Activated CD8-positive, alpha-beta memory T cell treated with anti-CD3 and anti-CD28 coated beads, Interleukin-2, amount 10 ng/mL, durations not matched to agents 7 days and 5 days (primary cell): ENCODE measurements at regions not wholly inside any gene's neighbourhood (a gene's known extent, or its start where the extent isn't known, plus 50 kb on each side); places are given as distances from the start of the nearest gene placed in this dataset.
"Not testable (repeated sequence)": the region's sequence is repeated elsewhere in the genome, so short reads cannot be mapped to it uniquely, and the experiment has no call there.

Experiments
- ATAC-seq: fragments of 150-1000 bp; cut with Tn5 transposase; one replicate; pipeline ENCODE4 v1.10.0; 2021; ENCODE audit warnings: moderate library complexity
- CTCF ChIA-PET: fragments of 350-600 bp; sonication (Branson Sonifier 250); formaldehyde crosslinking; loops from one replicate; lab custom pipeline; 2021; ENCODE audit warnings: antibody characterized with exemption; lab: Charles Lee
- DNase-seq: peaks from one replicate; pipeline ENCODE4 v3.0.0-alpha.2; 2020
- H3K27ac Mint-ChIP-seq: one replicate; pipeline ENCODE4 v1.8.0; 2021; ENCODE audit warnings: mild to moderate bottlenecking, mixed read lengths
- H3K27me3 Mint-ChIP-seq: one replicate; pipeline ENCODE4 v1.8.0; 2021; ENCODE audit warnings: mixed read lengths
- H3K36me3 Mint-ChIP-seq: one replicate; pipeline ENCODE4 v1.8.0; 2021; ENCODE audit warnings: mild to moderate bottlenecking, mixed read lengths
- H3K4me1 Mint-ChIP-seq: one replicate; pipeline ENCODE4 v1.8.0; 2021; ENCODE audit warnings: mixed read lengths
- H3K4me3 Mint-ChIP-seq: one replicate; pipeline ENCODE4 v1.8.0; 2021; ENCODE audit warnings: mild to moderate bottlenecking, moderate library complexity, mixed read lengths
- H3K9me3 Mint-ChIP-seq: one replicate; pipeline ENCODE4 v1.8.0; 2022; ENCODE audit warnings: low read depth, mixed read lengths

DNA sequence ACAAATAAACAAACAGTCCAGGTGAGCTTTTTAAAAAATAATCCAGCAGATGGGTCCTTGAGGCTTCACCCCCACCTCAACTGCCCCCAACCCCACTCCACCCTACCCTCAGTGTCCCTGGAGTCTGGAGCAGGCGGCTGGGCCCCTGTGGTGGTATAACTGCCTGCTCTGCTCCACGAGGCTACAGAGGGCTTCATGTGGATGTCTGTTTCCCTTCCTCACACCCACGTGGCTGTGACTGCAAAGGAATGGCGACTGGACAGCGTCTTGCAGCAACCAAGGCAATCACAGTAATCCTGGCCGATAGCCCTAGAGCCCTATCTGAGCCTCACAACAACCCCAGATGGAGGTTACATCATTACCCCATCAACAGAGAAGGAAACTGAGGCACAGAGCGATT lies 76.5 kb downstream of the SLC2A10 start:
- DNase-seq = no peak
- Mint-ChIP-seq H3K4me3 (no peak overlapping the region), H3K36me3 (no peaks in the 10 kb centered on the region), H3K27me3 (peaks cover 2% of the 10 kb centered on the region), H3K9me3 (no peaks in the 10 kb centered on the region), H3K4me1 (no peaks in the 10 kb centered on the region), H3K27ac (no peak overlapping the region)
- no peak for ATAC-seq
- CTCF ChIA-PET = no interaction called here

DNA sequence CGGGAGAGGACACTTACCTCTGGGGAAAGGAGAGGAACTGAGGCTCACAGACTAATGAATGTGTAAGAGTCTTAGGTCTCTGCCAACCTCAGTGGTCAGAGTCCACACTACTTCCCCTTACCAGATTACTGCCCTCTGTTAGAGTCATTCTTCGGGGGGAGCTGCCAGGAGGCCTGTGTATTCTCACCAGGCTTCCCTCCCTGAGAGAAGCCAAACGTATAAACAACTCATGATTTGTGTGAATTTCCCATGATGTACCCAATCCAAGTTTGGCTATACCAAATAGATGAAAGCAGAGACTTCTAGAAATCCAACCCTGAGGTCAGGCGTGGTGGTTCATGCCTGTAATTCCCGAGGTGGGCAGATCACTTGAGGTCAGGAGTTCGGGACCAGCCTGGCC lies 77.1 kb downstream of the SLC2A10 start:
- DNase-seq (no peak), ATAC-seq (no peak)
- H3K4me1 Mint-ChIP-seq = no peaks in the 10 kb centered on the region
- no peaks in the 10 kb centered on the region for H3K9me3 Mint-ChIP-seq
- H3K4me3 Mint-ChIP-seq = no peak overlapping the region
- H3K27ac Mint-ChIP-seq = no peak overlapping the region
- H3K27me3 Mint-ChIP-seq = peaks cover 2% of the 10 kb centered on the region
- CTCF ChIA-PET = no interaction called here
- no peaks in the 10 kb centered on the region for H3K36me3 Mint-ChIP-seq

- H3K27me3 Mint-ChIP-seq = peaks cover 2% of the 10 kb centered on the region
- no peak for ATAC-seq
- CTCF ChIA-PET = no interaction called here
- no peak for DNase-seq
- H3K36me3 Mint-ChIP-seq = no peaks in the 10 kb centered on the region
- H3K27ac Mint-ChIP-seq = no peak overlapping the region
- no peaks in the 10 kb centered on the region for H3K9me3 Mint-ChIP-seq
- H3K4me3 Mint-ChIP-seq = no peak overlapping the region
- no peaks in the 10 kb centered on the region for H3K4me1 Mint-ChIP-seq
Measured at GRCh38 chr20:46787991-46788762, 78.7 kb downstream of the SLC2A10 start.

DNA sequence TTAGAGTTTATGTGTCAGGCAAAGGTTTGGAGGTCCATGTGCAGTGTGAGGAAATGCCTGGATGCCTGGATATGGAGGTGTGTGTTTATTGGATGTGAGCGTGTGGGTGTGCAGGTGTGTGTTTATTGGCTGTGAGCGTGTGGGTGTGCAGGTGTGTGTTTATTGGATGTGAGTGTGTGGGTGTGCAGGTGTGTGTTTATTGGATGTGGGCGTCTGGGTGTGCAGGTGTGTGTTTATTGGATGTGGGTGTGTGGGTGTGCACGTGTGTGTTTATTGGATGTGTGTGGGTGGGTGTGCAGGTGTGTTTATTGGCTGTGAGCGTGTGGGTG lies 79.3 kb downstream of the SLC2A10 start:
- H3K4me1 Mint-ChIP-seq, H3K36me3 Mint-ChIP-seq, H3K9me3 Mint-ChIP-seq, DNase-seq, H3K27me3 Mint-ChIP-seq, CTCF ChIA-PET, ATAC-seq, H3K27ac Mint-ChIP-seq, H3K4me3 Mint-ChIP-seq: not testable (repeated sequence)

- ATAC-seq = no peak
- H3K27me3 Mint-ChIP-seq = no peaks in the 10 kb centered on the region
Measured at GRCh38 chr20:46789339-46790028, 80.0 kb downstream of the SLC2A10 start.

GRCh38 chr20:46791722-46792416 lies 82.4 kb downstream of the SLC2A10 start:
- H3K9me3 Mint-ChIP-seq = no peaks in the 10 kb centered on the region
- no peak for ATAC-seq
- CTCF ChIA-PET = no interaction called here
- no peak overlapping the region for H3K27ac Mint-ChIP-seq
- no peaks in the 10 kb centered on the region for H3K36me3 Mint-ChIP-seq
- DNase-seq = no peak
- no peaks in the 10 kb centered on the region for H3K27me3 Mint-ChIP-seq
- H3K4me3 Mint-ChIP-seq = no peak overlapping the region
- no peaks in the 10 kb centered on the region for H3K4me1 Mint-ChIP-seq

More at GRCh38 chr20:46789339-46790028, 80.0 kb downstream of the SLC2A10 start:
- H3K27ac Mint-ChIP-seq = no peak overlapping the region
- H3K36me3 Mint-ChIP-seq = no peaks in the 10 kb centered on the region
- CTCF ChIA-PET = no interaction called here
- no peaks in the 10 kb centered on the region for H3K9me3 Mint-ChIP-seq
- H3K4me1 Mint-ChIP-seq = no peaks in the 10 kb centered on the region
- no peak overlapping the region for H3K4me3 Mint-ChIP-seq
- DNase-seq = no peak

DNA sequence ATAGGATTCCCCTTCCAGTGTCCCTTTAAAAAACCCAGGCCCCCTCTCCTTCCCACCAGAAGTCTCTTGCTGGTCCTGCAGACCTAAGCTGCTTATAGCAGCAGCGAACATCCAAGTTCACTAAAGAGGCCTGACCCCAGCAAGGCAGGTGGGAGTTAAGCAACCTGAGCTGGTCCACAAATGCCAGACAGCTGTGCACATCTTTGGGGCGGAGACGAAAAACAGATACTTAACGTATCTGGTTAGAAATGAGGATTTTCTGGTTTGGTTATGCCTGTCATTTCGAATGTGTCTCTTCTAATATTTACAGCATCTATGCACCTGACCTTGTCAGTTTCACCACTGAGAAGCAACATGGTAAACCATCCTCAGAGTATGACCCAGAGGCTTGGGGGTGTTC lies 87.8 kb downstream of the SLC2A10 start:
- Mint-ChIP-seq H3K4me1 (no peaks in the 10 kb centered on the region), H3K27ac (no peak overlapping the region), H3K36me3 (no peaks in the 10 kb centered on the region), H3K9me3 (no peaks in the 10 kb centered on the region), H3K4me3 (no peak overlapping the region), H3K27me3 (no peaks in the 10 kb centered on the region)
- CTCF ChIA-PET = no interaction called here
- no peak for DNase-seq
- ATAC-seq = no peak

DNA sequence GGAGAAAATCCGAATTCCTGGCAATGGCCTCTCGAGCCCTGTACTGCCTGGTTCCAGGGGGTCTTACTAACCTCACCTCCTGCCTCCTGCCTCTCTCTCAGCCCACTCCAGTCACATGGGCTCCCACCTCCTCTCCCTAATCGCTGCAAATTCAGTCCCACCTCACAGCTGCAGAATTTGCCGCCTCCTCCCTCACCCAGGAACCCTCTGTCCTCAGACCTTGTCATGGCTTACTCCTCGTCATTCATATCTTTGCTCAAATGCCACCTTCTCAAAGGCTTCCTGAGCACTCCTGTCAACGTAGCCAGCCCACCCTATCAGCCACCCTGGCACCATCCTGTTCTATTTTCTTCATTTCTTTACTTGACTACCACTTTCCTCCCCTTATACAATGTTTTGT lies 89.0 kb downstream of the SLC2A10 start:
- CTCF ChIA-PET = no interaction called here
- H3K9me3 Mint-ChIP-seq = no peaks in the 10 kb centered on the region
- H3K27me3 Mint-ChIP-seq = peaks cover 6% of the 10 kb centered on the region
- ATAC-seq (no peak), DNase-seq (no peak)
- H3K36me3 Mint-ChIP-seq = no peaks in the 10 kb centered on the region
- H3K4me3 Mint-ChIP-seq = no peak overlapping the region
- no peak overlapping the region for H3K27ac Mint-ChIP-seq
- no peaks in the 10 kb centered on the region for H3K4me1 Mint-ChIP-seq

GRCh38 chr20:46799781-46800408 lies 90.4 kb downstream of the SLC2A10 start:
- DNase-seq = no peak
- Mint-ChIP-seq H3K9me3 (no peaks in the 10 kb centered on the region), H3K27ac (no peak overlapping the region), H3K4me1 (no peaks in the 10 kb centered on the region), H3K27me3 (peaks cover 14% of the 10 kb centered on the region), H3K4me3 (no peak overlapping the region), H3K36me3 (no peaks in the 10 kb centered on the region)
- ATAC-seq = no peak
- CTCF ChIA-PET = no interaction called here

DNA sequence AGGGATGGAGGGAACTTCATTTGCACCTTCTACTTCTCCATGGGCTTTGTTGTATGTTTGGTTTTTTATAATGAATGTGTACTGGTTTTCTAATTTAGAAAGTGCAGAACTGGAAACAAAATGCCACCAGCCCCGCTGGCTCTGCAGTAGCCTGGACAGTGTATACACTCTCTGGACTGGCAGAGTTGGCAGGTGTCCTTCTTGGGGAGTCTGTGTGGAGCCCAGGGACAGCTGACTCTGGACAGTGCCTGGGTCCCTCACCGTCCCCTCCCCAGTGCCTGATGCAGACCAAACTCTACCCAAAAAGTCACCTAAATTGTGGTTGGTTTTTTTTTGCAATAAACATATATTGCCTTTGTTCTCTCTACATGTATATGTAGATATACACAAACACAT lies 91.0 kb downstream of the SLC2A10 start:
- no peak for DNase-seq
- no peaks in the 10 kb centered on the region for H3K4me1 Mint-ChIP-seq
- no peak overlapping the region for H3K4me3 Mint-ChIP-seq
- H3K27ac Mint-ChIP-seq = no peak overlapping the region
- no peak for ATAC-seq
- H3K36me3 Mint-ChIP-seq = no peaks in the 10 kb centered on the region
- no peaks in the 10 kb centered on the region for H3K9me3 Mint-ChIP-seq
- CTCF ChIA-PET = no interaction called here
- peaks cover 14% of the 10 kb centered on the region for H3K27me3 Mint-ChIP-seq

- Mint-ChIP-seq H3K4me1 (no peaks in the 10 kb centered on the region), H3K27ac (no peak overlapping the region), H3K9me3 (no peaks in the 10 kb centered on the region), H3K36me3 (no peaks in the 10 kb centered on the region), H3K4me3 (no peak overlapping the region), H3K27me3 (peaks cover 14% of the 10 kb centered on the region)
- ATAC-seq (no peak), DNase-seq (no peak)
- CTCF ChIA-PET = no interaction called here
Measured at GRCh38 chr20:46801003-46801702, 91.7 kb downstream of the SLC2A10 start.

GRCh38 chr20:46802722-46803121 lies 91.9 kb upstream of the EYA2 start:
- Mint-ChIP-seq H3K4me1 (no peaks in the 10 kb centered on the region), H3K27me3 (peaks cover 14% of the 10 kb centered on the region), H3K4me3 (no peak overlapping the region), H3K27ac (no peak overlapping the region), H3K36me3 (no peaks in the 10 kb centered on the region), H3K9me3 (no peaks in the 10 kb centered on the region)
- ATAC-seq (no peak), DNase-seq (no peak)
- CTCF ChIA-PET = no interaction called here
